Urinary bladder (tissue), 3 donors: ENCODE measurements at regions not wholly inside any gene's neighbourhood (a gene's known extent, or its start where the extent isn't known, plus 50 kb on each side); places are given as distances from the start of the nearest gene placed in this dataset.
"Not testable (repeated sequence)": the region's sequence is repeated elsewhere in the genome, so short reads cannot be mapped to it uniquely, and the experiment has no call there.

Experiments used
- DNase-seq: peaks from one replicate; pipeline ENCODE4 v3.0.0-alpha.2; 2015; ENCODE audit errors: extremely low spot score
- H3K27ac ChIP-seq: one replicate; pipeline ENCODE4 v1.5.1; 2013; ENCODE audit warnings: low read depth, mild to moderate bottlenecking, moderate library complexity
- H3K36me3 ChIP-seq: one replicate; pipeline ENCODE4 v1.6.1; 2013; ENCODE audit warnings: mild to moderate bottlenecking, moderate library complexity; ENCODE audit not compliant: insufficient read depth
- H3K4me1 ChIP-seq: one replicate; pipeline ENCODE4 v1.6.1; 2013; ENCODE audit warnings: mild to moderate bottlenecking, moderate library complexity; ENCODE audit not compliant: insufficient read depth
- H3K4me3 ChIP-seq: one replicate; pipeline ENCODE4 v1.5.1; 2013; ENCODE audit warnings: low read depth, low read length
- WGBS: extraction: QIAGEN DNeasy Blood & Tissue Kit; methylation state at CpG from one replicate; pipeline ENCODE4 v1.1.7; 2013; 5-methylcytosine and 5-hydroxymethylcytosine counted together
- donor health status: healthy with polysubstance abuse.
- donor health status: healthy.

- H3K27ac ChIP-seq: no peak overlapping the region
- no peak overlapping the region for H3K4me3 ChIP-seq
- DNase-seq: no peak
- H3K4me1 ChIP-seq: no peaks in the 10 kb centered on the region
- H3K36me3 ChIP-seq: no peaks in the 10 kb centered on the region
Observed at GRCh38 chr10:23864631-23865147, 344.2 kb upstream of the KIAA1217 start.

GRCh38 chr10:23866985-23867384, 342.0 kb upstream of the KIAA1217 start:
- not testable (repeated sequence) for H3K4me1 ChIP-seq, H3K27ac ChIP-seq, H3K36me3 ChIP-seq, H3K4me3 ChIP-seq, DNase-seq
- WGBS: 85% methylated on average over 3 of the region's 5 CpGs

DNA sequence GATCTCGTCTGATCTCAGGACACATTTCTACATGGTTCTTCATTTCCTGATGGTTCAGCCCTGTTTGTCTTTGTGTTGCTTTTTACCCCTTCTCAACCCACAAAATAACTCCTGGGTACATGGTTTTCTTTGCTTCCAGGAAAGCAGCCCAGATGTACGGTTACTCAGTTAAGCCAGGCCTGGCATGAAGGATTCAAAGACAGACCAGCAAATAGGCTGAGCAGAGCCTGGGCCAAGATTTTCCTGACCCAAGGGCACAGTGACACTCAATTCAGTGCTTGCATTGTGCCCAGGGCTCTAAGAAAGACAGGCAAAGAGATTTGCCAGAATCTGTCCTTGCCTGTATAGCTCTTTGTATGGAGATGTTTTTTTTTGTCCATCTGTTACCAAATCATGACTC, 340.8 kb upstream of the KIAA1217 start:
- Histone ChIP-seq H3K4me1 (no peaks in the 10 kb centered on the region), H3K27ac (no peak overlapping the region), H3K4me3 (no peak overlapping the region), H3K36me3 (no peaks in the 10 kb centered on the region)
- WGBS: 87% methylated on average over 2 of the region's 2 CpGs
- DNase-seq: no peak

- 65% methylated on average over 7 of the region's 7 CpGs for WGBS
- Histone ChIP-seq H3K27ac (no peak overlapping the region), H3K4me1 (no peaks in the 10 kb centered on the region), H3K36me3 (no peaks in the 10 kb centered on the region), H3K4me3 (no peak overlapping the region)
- DNase-seq: no peak
Observed at GRCh38 chr10:23869548-23869947, 339.4 kb upstream of the KIAA1217 start.

- H3K27ac ChIP-seq: no peak overlapping the region
- WGBS: 70% methylated on average over 3 of the region's 3 CpGs
Observed at GRCh38 chr10:23869996-23870395, 338.9 kb upstream of the KIAA1217 start.

DNA sequence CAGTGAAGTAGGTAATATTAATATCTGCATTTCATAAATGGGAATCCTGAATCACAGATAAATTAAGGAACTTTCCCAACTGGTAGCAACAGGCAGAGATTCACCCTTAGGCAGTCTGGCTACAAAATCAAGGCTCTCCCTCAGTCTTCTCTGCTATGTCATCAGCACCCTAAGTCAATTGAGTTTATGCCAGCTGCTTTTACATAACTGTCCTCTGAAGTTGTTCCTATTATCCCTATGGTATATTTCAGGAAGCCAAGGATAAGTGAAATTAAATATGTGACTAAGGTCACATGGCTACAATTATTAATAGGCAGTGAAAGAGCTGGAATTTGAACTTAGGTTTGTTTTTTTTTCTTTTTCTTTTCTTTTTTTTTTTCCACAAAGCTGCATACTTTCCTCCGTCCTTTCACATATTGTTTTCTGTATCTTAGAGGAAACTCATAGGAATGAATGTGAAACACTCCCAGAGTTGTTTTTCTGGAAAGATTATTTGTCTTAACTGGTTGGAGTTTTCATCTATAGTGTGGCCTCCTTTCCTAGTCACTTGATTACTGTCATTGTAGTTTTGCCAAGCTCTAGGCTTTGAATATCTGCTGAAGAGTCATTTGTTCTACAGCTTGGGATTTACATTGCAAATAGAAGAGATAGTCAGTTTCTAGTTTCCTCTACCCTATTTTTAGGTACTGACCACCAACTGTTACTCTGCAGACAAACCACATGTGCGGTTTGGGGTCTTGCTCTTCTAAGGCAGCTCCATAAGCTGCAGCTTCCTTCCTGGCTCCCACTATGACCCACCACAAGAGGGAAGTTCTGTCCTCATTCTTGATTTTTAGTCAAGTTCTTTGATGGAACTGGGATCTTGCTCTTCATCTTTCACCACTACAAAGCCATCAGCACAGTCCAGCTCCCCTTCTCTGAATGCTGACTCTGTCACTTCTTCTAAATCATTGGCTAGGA, 338.0 kb upstream of the KIAA1217 start:
- Histone ChIP-seq H3K4me1 (no peaks in the 10 kb centered on the region), H3K4me3 (no peak overlapping the region), H3K36me3 (no peaks in the 10 kb centered on the region), H3K27ac (no peak overlapping the region)
- WGBS: 46% methylated on average over 2 of the region's 2 CpGs
- DNase-seq: no peak

More at GRCh38 chr10:23869996-23870395, 338.9 kb upstream of the KIAA1217 start:
- no peak for DNase-seq
- Histone ChIP-seq H3K36me3 (no peaks in the 10 kb centered on the region), H3K4me3 (no peak overlapping the region), H3K4me1 (no peaks in the 10 kb centered on the region)

GRCh38 chr10:23872290-23872689, 336.6 kb upstream of the KIAA1217 start:
- Histone ChIP-seq H3K4me3 (no peak overlapping the region), H3K4me1 (no peaks in the 10 kb centered on the region), H3K27ac (no peak overlapping the region), H3K36me3 (no peaks in the 10 kb centered on the region)
- 54% methylated on average over 2 of the region's 2 CpGs for WGBS
- no peak for DNase-seq

DNA sequence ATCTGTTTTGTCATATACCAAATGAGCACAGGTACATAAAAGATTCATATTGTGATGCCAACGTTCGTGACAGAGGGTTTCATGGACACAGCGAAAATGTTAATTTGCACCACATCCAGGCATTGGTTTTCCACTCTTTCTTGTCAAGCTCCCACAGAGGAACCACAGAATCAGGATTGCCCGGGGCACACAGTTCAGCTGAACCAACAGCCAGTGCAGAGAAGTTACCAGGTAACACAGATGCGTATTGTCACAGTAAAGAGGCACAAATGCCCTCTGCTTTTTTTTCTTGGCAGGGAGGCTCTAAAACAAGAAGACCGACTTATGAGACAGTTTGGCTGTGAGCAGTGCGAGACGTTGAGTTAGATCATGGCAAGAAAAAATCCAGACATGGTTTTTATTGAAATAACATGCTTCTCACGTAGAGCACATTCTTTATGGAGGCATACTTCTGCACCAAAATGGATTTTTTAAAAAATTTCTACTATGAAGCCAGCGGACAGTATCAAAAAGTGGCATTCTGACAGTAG, 331.1 kb upstream of the KIAA1217 start:
- Histone ChIP-seq H3K4me3 (no peak overlapping the region), H3K36me3 (no peaks in the 10 kb centered on the region), H3K27ac (no peak overlapping the region), H3K4me1 (no peaks in the 10 kb centered on the region)
- 74% methylated on average over 10 of the region's 10 CpGs for WGBS
- DNase-seq: no peak

- WGBS: 54% methylated on average over 2 of the region's 2 CpGs
- Histone ChIP-seq H3K36me3 (no peaks in the 10 kb centered on the region), H3K4me1 (no peaks in the 10 kb centered on the region), H3K4me3 (no peak overlapping the region), H3K27ac (no peak overlapping the region)
- DNase-seq: no peak
Observed at GRCh38 chr10:23884670-23885069, 324.3 kb upstream of the KIAA1217 start.

- Histone ChIP-seq H3K27ac (no peak overlapping the region), H3K36me3 (no peaks in the 10 kb centered on the region), H3K4me1 (no peaks in the 10 kb centered on the region), H3K4me3 (no peak overlapping the region)
- WGBS: 74% methylated on average over 5 of the region's 5 CpGs
- no peak for DNase-seq
Observed at GRCh38 chr10:23885853-23886252, 323.1 kb upstream of the KIAA1217 start.

DNA sequence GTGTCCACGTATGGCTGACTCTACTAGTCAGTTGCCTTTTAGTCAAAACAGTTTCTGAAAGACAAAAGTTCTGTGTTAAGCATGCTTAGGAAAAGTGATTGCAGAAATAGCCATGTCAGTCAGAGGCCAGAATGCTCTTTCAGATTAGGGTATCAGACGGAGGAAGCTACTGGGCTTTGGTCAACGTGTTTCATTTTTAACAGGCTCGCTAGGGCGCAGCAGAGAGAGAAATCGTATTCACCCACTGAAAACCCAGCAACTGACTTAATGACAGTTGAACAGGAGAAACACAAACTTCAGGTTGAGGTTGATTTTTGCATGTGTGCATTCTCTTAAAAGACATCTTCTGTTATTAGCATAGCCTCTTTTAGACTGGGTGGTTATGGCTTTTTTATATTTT, 322.6 kb upstream of the KIAA1217 start:
- Histone ChIP-seq H3K36me3 (no peaks in the 10 kb centered on the region), H3K4me3 (no peak overlapping the region), H3K4me1 (no peaks in the 10 kb centered on the region), H3K27ac (no peak overlapping the region)
- no peak for DNase-seq
- 39% methylated on average over 6 of the region's 6 CpGs for WGBS

- 81% methylated on average over 4 of the region's 4 CpGs for WGBS
- no peak overlapping the region for H3K27ac ChIP-seq
Observed at GRCh38 chr10:23891301-23891700, 317.6 kb upstream of the KIAA1217 start.

DNA sequence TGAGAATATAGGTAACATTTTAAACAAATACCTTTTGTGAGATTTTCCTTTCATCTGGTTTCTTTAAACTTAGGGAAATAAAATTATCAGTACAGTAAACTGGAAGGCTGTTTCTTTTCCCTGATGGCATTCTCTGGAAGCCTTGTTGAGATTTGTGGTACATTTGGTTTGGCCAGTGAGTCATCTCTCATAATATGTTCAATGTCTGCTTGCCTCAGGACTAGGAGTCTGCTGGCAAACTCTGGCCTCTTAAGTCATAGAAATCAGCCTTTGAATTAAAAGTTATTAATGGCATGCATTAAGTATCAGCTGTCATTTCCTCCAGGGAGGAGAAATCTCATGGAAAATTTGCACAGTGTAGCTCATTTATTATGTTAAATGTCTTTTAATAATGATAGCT, 316.6 kb upstream of the KIAA1217 start:
- no peaks in the 10 kb centered on the region for H3K36me3 ChIP-seq
- no peak overlapping the region for H3K4me3 ChIP-seq
- H3K4me1 ChIP-seq: no peaks in the 10 kb centered on the region
- no peak overlapping the region for H3K27ac ChIP-seq
- DNase-seq: no peak

More at GRCh38 chr10:23891301-23891700, 317.6 kb upstream of the KIAA1217 start:
- Histone ChIP-seq H3K4me1 (no peaks in the 10 kb centered on the region), H3K4me3 (no peak overlapping the region), H3K36me3 (no peaks in the 10 kb centered on the region)
- DNase-seq: no peak

- Histone ChIP-seq H3K36me3 (peaks cover 1% of the 10 kb centered on the region), H3K4me3 (no peak overlapping the region), H3K4me1 (no peaks in the 10 kb centered on the region), H3K27ac (no peak overlapping the region)
- 76% methylated on average over 4 of the region's 4 CpGs for WGBS
- DNase-seq: no peak
Observed at GRCh38 chr10:23897267-23897666, 311.7 kb upstream of the KIAA1217 start.
